C4-2B (cell line): ENCODE measurements at regions not wholly inside any gene's neighbourhood (a gene's known extent, or its start where the extent isn't known, plus 50 kb on each side); places are given as distances from the start of the nearest gene placed in this dataset.

Experiments
- ZFX ChIP-seq: fragments of 450-650 bp; IDR thresholded peaks from 2 replicates; pipeline ENCODE4 v1.6.1; 2017
- TF ChIP-seq, protein P1 (sequence below): fragments of 450-650 bp; conservative IDR thresholded peaks from 2 replicates; pipeline ENCODE4 v1.5.1; 2017; ENCODE audit warnings: mild to moderate bottlenecking

DNA sequence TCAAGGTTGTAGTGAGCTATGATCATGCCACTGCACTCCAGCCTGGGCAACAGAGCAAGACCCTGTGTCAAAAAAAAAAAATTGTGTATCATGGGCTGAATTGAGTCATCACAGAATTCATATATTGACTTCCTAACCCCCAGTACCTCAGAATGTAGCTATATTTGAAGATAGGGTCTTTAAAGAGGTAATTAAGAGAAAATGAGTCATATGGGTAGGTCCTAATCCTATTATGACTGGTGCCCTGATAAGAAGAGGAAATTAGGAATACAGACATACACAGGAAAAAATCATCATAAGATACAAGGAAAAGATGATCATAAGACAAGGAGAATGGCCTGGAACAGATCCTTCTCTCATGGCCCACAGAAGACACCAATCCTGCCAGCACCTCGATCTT is 466.4 kb upstream of the ACVR2A start:
- TF ChIP-seq, protein P1, sequence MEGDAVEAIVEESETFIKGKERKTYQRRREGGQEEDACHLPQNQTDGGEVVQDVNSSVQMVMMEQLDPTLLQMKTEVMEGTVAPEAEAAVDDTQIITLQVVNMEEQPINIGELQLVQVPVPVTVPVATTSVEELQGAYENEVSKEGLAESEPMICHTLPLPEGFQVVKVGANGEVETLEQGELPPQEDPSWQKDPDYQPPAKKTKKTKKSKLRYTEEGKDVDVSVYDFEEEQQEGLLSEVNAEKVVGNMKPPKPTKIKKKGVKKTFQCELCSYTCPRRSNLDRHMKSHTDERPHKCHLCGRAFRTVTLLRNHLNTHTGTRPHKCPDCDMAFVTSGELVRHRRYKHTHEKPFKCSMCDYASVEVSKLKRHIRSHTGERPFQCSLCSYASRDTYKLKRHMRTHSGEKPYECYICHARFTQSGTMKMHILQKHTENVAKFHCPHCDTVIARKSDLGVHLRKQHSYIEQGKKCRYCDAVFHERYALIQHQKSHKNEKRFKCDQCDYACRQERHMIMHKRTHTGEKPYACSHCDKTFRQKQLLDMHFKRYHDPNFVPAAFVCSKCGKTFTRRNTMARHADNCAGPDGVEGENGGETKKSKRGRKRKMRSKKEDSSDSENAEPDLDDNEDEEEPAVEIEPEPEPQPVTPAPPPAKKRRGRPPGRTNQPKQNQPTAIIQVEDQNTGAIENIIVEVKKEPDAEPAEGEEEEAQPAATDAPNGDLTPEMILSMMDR, result no peak
- TF ChIP-seq ZFX, result no peak
